Stimulated activated CD4-positive, alpha-beta T cell treated with anti-CD3 and anti-CD28 coated beads, TNF-alpha, amount 100 ng/mL, for 48 hours (primary cell): ENCODE measurements at regions not wholly inside any gene's neighbourhood (a gene's known extent, or its start where the extent isn't known, plus 50 kb on each side); places are given as distances from the start of the nearest gene placed in this dataset.

Experiments
- DNase-seq, 3 donors: peaks; one replicate each; pipeline ENCODE4 v3.0.0-alpha.2; 2020; ENCODE audit warnings: low read depth in 3 of 3

GRCh38 chr13:58773280-58773859, 1141.8 kb downstream of the PCDH17 start:
- no peak for DNase-seq

- DNase-seq = no peak
Measured at GRCh38 chr13:58782736-58783135, 1151.2 kb downstream of the PCDH17 start.

- DNase-seq = no peak
Measured at GRCh38 chr13:58792854-58793253, 1161.3 kb downstream of the PCDH17 start.

DNA sequence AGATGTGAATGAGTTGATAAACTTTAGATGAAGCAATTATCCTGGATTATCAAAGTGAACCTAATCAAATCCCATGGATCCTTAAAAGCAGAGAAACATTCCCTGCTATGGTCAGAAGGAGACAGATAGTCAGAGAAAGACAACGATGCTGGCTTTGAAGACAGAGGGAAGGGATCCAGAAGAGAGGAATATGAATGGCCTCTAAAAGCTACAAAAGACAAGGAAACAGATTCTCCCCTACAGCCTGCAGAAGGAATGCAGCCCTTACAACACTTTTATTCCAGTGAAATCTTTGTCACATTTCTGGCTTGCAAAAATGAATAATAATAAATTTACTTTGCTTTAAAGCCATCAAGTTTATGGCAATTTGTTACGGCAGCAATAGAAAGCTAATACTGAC, 1164.2 kb downstream of the PCDH17 start:
- no peak for DNase-seq

- no peak for DNase-seq
Measured at GRCh38 chr13:58804832-58805231, 1173.3 kb downstream of the PCDH17 start.

- DNase-seq = no peak
Measured at GRCh38 chr13:58806401-58806800, 1174.9 kb downstream of the PCDH17 start.

- DNase-seq = no peak
Measured at GRCh38 chr13:58823701-58824100, 1192.2 kb downstream of the PCDH17 start.

DNA sequence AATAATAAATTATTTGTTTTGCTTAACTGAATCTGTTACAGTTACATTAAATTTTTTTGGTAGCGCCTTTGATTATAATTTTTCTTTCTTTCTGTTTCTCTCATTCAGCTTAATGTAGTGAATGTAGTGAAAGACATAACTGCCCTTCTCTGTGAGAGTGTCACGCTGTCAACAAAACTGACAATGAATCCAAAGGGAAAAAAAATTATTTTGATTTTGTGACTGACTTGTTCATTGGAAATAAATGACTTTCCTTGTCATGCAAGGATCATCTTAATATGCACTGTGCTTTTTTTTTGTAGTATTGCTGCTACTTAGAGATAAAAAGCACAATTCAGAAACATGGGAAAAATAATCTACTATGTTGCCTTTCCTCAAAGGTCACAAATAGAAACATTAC, 1196.4 kb downstream of the PCDH17 start:
- DNase-seq = no peak

DNA sequence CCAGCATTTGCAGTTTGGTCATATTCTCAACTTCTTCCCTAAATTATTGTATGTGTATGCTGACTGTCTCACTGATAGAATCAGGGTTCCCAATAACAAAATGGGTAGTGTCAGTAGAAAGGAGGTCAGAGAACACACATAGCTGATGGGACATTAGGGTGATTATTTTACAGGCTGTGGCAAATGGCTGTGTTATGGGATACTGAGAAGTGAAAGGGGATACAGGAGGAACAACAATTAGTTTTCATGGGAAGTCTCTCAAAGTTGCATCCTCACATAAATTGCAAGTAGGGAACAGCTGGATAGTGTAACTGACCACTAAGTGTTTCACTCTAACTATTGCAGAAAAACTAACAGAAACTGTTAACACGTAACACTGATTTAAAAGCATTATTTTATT, 1199.3 kb downstream of the PCDH17 start:
- DNase-seq = no peak

DNA sequence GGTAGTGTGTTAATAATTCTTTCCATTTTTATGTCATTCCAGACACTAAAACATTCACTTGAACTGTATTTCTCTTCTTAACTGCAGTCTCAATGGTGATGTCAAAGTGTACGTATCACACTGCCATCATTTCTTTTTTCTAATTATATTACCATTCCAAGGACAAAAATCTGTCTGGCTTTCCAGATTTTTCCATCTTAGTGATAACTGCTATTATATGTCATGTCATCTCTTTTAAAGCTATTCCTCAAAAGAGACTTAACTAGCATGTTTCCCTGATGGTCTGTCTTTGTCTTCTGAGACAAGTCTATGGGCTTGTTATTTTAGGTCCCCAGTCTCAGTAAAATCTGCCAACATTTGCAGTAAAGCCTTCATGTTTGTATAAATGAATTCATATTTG, 1207.1 kb downstream of the PCDH17 start:
- DNase-seq = no peak

- no peak for DNase-seq
Measured at GRCh38 chr13:58843071-58843470, 1211.5 kb downstream of the PCDH17 start.

GRCh38 chr13:58843567-58843966, 1212.0 kb downstream of the PCDH17 start:
- DNase-seq = no peak

DNA sequence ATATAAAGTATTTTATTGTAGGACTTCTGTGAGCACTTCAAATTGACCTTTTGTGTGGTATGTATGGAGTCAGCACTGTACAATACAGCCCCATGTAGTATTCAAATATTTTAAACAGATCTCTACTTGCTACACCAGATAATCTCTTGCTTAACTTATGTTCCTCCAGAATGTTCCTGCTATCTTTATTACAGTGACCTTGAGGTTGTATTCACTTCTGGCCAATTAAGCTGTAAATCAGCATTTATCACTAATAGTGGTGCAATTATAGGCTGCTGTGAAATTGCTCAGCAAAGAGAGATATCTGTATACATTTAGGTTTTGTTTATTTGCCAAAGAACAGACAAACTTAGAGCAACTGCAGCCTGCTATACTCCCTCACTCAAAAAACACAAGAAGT, 1218.6 kb downstream of the PCDH17 start:
- no peak for DNase-seq

DNA sequence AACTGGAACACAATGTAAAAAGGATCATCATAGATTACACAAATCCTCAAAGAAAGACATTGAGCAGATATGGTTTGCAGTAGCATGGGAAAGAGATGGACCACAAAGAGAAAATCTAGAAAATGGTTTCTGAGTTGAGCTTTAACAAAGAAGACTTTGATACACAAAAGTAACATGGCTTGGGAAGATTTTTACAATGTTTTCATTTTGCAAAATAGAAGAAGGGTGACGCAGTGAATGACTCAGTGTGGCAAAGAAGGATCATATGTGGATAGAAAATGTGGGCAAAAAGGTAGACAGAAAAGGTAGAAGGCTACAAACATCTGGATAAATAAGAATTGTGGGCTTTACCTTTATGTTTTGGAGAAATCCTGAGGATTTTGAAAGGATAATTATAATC, 1220.5 kb downstream of the PCDH17 start:
- DNase-seq = no peak

DNA sequence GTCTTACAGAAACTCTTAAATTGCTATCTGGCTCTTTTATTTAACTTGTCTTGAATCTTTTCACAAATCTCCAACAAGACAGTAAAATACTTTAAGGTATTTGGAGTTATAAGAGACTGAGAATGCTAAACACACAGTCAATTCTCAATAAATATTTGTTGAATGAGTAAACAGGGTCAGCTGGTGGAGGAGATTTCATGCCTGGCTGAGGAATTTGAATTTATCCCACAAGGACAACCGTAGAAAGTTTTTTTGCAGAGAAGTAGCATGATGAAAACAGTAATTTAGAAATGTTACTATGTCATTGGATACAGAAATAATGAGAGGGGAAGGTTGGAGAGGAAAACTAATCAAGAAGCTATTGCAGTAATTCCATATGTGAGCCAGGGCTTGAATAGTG, 1223.7 kb downstream of the PCDH17 start:
- DNase-seq = no peak

GRCh38 chr13:58858870-58859371, 1227.4 kb downstream of the PCDH17 start:
- DNase-seq = no peak

DNA sequence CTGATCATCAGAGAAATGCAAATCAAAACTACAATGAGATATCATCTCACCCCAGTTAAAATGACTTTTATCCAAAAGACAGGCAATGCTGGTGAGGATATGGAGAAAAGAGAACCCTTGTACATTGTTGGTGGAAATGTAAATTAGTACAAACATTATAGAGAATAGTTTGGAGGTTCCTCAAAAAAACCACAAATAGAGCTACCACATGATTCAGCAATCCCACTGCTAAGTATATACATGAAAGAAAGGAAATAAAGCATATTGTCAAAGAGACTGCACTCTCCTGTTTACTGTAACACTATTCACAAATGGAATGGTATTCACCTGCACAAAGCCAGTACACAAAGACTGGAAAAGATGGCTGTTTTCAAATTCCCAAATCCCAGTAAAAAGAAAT, 1233.7 kb downstream of the PCDH17 start:
- no peak for DNase-seq

- no peak for DNase-seq
Measured at GRCh38 chr13:58869566-58869965, 1238.0 kb downstream of the PCDH17 start.

DNA sequence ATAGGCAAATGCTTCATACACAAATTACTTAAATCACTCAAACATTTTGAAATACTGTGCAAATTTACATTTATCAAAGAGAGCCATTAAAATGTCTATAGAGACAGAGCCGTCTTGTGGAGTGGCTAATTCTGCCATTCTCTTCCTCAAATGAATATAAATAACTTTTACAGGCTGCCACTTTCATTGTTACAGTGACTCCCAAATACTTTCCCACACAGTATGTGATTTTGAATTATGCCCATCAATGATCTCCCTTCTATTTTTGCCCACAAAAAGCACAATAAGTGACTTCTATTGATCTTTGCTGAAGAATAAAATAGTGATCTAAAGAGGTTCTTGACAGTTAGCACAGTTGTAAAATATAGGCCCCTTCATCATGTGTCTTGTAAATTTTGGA, 1244.9 kb downstream of the PCDH17 start:
- no peak for DNase-seq

- DNase-seq = no peak
Measured at GRCh38 chr13:58879114-58879513, 1247.6 kb downstream of the PCDH17 start.

DNA sequence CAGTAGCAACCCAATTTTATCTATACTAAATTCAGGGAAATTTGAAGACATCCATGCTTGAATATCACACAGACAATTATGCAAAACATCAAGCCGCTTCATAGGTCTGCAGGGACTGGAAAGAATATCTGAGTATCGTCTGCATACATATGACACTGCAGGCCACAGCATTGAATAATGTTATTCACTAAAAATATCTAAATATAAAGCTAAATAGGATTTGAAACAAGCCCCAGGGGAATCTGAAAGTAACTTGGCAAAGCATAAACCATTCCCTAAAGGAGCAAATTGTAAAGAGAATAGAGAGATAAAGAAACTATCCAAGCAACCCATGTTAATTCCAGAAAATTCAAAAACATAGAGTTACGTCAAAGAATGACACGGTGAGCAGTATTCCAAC, 1251.0 kb downstream of the PCDH17 start:
- no peak for DNase-seq

- DNase-seq = no peak
Measured at GRCh38 chr13:58883405-58883804, 1251.9 kb downstream of the PCDH17 start.

DNA sequence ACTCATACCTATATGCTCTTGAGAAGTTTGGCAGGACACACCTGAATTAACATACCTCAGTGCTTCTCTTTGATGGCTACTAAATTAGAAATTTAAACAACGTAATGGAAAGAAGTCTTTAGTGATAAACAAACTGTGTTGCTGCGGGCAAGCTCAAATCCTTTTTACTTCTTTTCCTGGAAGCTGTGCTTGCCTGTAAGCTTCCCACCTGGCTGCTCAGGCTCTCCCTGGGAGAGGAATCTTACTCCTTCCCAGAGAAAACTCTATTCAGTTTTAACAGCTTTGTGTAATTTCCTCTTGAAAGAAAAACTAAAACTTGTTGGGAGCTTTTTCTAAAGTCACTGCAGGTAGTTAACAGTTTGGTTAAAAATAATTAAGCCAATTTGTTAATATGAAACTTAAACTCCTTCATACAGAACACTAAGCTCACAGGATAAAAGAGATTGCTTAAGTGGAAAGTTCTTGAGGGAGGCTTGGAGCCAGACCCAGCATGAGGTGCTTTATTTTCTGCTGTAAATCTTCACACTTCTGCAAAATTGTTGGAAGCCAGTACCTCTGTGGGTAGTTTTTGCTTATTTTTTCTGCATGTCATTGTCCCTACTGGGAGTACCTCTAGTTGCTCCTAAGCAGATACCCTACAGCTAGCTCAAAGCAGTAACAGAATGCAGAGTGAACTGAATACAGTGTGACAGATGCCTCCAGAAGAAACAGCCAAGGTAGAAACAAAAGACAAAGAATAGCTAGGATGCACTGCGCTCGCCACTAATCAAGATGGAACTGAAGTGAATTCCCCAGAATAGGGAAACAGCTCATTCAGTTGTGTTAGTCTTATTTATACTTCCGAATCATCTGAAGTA, 1253.0 kb downstream of the PCDH17 start:
- no peak for DNase-seq
